Liver (tissue), 8 donors: ENCODE measurements at regions not wholly inside any gene's neighbourhood (a gene's known extent, or its start where the extent isn't known, plus 50 kb on each side); places are given as distances from the start of the nearest gene placed in this dataset.
"Not testable (repeated sequence)": the region's sequence is repeated elsewhere in the genome, so short reads cannot be mapped to it uniquely, and the experiment has no call there.

Experiments
- DNase-seq: peaks from one replicate; pipeline ENCODE4 v3.0.0-alpha.2; 2017; ENCODE audit warnings: low spot score
- H3K27ac ChIP-seq, 2 donors: one replicate each; pipeline ENCODE4 v1.7.0; 2013; ENCODE audit warnings: inconsistent platforms in 2 of 2, low read length in 2 of 2, control low read depth in 1 of 2, low read depth in 1 of 2, mild to moderate bottlenecking in 1 of 2
- H3K27me3 ChIP-seq, 4 donors: one replicate each; pipeline versions ENCODE4 v1.6.1 to v1.7.0; 2013; ENCODE audit warnings: low read length in 3 of 4, inconsistent platforms in 1 of 4, mild to moderate bottlenecking in 1 of 4, moderate library complexity in 1 of 4; ENCODE audit not compliant: control insufficient read depth in 4 of 4, insufficient read depth in 4 of 4
- H3K36me3 ChIP-seq, 4 donors: one replicate each; pipeline versions ENCODE4 v1.6.1 to v1.7.0; 2013; ENCODE audit warnings: low read length in 3 of 4, mild to moderate bottlenecking in 3 of 4, low read depth in 1 of 4, moderate library complexity in 1 of 4; ENCODE audit not compliant: control insufficient read depth in 4 of 4, insufficient read depth in 3 of 4
- H3K4me1 ChIP-seq, 4 donors: one replicate each; pipeline versions ENCODE4 v1.6.1 to v1.7.0; 2013; ENCODE audit warnings: low read length in 3 of 4, mild to moderate bottlenecking in 3 of 4, moderate library complexity in 1 of 4; ENCODE audit not compliant: control insufficient read depth in 4 of 4, insufficient read depth in 4 of 4
- H3K4me3 ChIP-seq, 3 donors: one replicate each; pipeline versions ENCODE4 v1.6.1 to v1.7.0; 2013; ENCODE audit warnings: low read length in 3 of 3, control low read depth in 1 of 3, low read depth in 1 of 3, mild to moderate bottlenecking in 1 of 3
- H3K9ac ChIP-seq, 2 donors: one replicate each; pipeline ENCODE4 v1.7.0; 2013; ENCODE audit warnings: low read length in 2 of 2, mild to moderate bottlenecking in 2 of 2, moderate library complexity in 2 of 2, control low read depth in 1 of 2, low read depth in 1 of 2
- H3K9me3 ChIP-seq, 4 donors: one replicate each; pipeline versions ENCODE4 v1.6.1 to v1.7.0; 2013; ENCODE audit warnings: low read length in 3 of 4; ENCODE audit not compliant: control insufficient read depth in 4 of 4
- EGR1 ChIP-seq, 2 donors: IDR thresholded peaks; 2 replicates each; pipeline ENCODE4 v1.6.1; 2016 to 2018; ENCODE audit warnings: antibody characterized with exemption in 2 of 2, low read depth in 2 of 2
- FOXA2 ChIP-seq: IDR thresholded peaks from 2 replicates; pipeline ENCODE4 v1.6.1; 2016; ENCODE audit warnings: antibody characterized with exemption
- GABPA ChIP-seq, 2 donors: IDR thresholded peaks in 1 of 2; conservative IDR thresholded peaks in 1 of 2; 2 replicates each; pipeline ENCODE4 v1.6.1; 2016; ENCODE audit warnings: antibody characterized with exemption in 2 of 2, mild to moderate bottlenecking in 1 of 2, moderate library complexity in 1 of 2
- HNF4A ChIP-seq, 2 donors: conservative IDR thresholded peaks; 2 replicates each; pipeline ENCODE4 v1.6.1; 2016; ENCODE audit warnings: antibody characterized with exemption in 2 of 2, mild to moderate bottlenecking in 2 of 2
- JUND ChIP-seq, 2 donors: IDR thresholded peaks; 2 replicates each; pipeline ENCODE4 v1.6.1; 2016; ENCODE audit warnings: antibody characterized with exemption in 2 of 2
- NR2F2 ChIP-seq: IDR thresholded peaks from 2 replicates; pipeline ENCODE4 v1.6.1; 2016; ENCODE audit warnings: antibody characterized with exemption
- RAD21 ChIP-seq, 2 donors: IDR thresholded peaks; 2 replicates each; pipeline ENCODE4 v1.6.1; 2016; ENCODE audit warnings: antibody characterized with exemption in 2 of 2, mild to moderate bottlenecking in 2 of 2
- YY1 ChIP-seq: IDR thresholded peaks from 2 replicates; pipeline ENCODE4 v1.6.1; 2016; ENCODE audit warnings: antibody characterized with exemption, mild to moderate bottlenecking
- WGBS: extraction: QIAGEN DNeasy Blood & Tissue Kit; methylation state at CpG from one replicate; pipeline ENCODE4 v1.1.7; 2013; 5-methylcytosine and 5-hydroxymethylcytosine counted together
- TF ChIP-seq, protein P1 (sequence below): fragments of 150-350 bp; IDR thresholded peaks from 2 replicates; pipeline ENCODE4 v1.5.1; 2017; ENCODE audit warnings: improper control_type of control experiment, low read depth, low read length; ENCODE audit not compliant: missing input control
- TF ChIP-seq, protein P2 (sequence below): IDR thresholded peaks from 2 replicates; pipeline ENCODE4 v1.6.1; 2016; ENCODE audit warnings: antibody characterized with exemption
- TF ChIP-seq, protein P3 (sequence below): IDR thresholded peaks from 2 replicates; pipeline ENCODE4 v1.6.1; 2016; ENCODE audit warnings: antibody characterized with exemption
- TF ChIP-seq, protein P4 (sequence below): IDR thresholded peaks from 2 replicates; pipeline ENCODE4 v1.6.1; 2016; ENCODE audit warnings: antibody characterized with exemption, mild to moderate bottlenecking
- donor health status: healthy.
- donor health status: healthy.
- donor health status: healthy.
- donor health status: healthy.
- donor health status: healthy.

DNA sequence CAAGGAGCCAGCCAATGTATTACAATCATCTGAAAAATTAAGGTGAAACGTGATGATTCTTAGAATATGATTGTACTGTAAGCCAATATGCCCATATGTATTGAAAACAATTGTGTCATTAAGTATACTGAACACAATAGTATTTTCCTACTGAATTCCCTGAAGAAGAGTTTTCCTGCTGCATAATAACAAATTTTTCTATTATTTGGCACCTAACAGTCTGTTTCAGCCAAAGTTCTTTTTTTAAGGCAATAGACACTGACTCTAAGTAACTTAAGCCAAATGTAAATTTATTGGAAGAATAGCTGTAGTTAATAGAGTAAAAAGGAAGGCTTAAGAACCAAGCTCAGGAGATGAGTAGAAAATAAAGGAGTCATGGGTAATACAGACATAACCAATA is 220.6 kb downstream of the PPP4R3C start:
- no peak overlapping the region for H3K9ac ChIP-seq
- H3K4me1 ChIP-seq = no peaks in the 10 kb centered on the region
- H3K27ac ChIP-seq = no peak overlapping the region
- H3K27me3 ChIP-seq = no peaks in the 10 kb centered on the region
- H3K4me3 ChIP-seq = no peak overlapping the region
- TF ChIP-seq JUND (IDR thresholded peaks at IDR 0.05) = no peak
- no peak for TF ChIP-seq RAD21 (IDR thresholded peaks at IDR 0.05)
- TF ChIP-seq EGR1 (IDR thresholded peaks at IDR 0.05; ENCODE audit: low read depth in 2 of 2) = no peak
- TF ChIP-seq, protein P1, sequence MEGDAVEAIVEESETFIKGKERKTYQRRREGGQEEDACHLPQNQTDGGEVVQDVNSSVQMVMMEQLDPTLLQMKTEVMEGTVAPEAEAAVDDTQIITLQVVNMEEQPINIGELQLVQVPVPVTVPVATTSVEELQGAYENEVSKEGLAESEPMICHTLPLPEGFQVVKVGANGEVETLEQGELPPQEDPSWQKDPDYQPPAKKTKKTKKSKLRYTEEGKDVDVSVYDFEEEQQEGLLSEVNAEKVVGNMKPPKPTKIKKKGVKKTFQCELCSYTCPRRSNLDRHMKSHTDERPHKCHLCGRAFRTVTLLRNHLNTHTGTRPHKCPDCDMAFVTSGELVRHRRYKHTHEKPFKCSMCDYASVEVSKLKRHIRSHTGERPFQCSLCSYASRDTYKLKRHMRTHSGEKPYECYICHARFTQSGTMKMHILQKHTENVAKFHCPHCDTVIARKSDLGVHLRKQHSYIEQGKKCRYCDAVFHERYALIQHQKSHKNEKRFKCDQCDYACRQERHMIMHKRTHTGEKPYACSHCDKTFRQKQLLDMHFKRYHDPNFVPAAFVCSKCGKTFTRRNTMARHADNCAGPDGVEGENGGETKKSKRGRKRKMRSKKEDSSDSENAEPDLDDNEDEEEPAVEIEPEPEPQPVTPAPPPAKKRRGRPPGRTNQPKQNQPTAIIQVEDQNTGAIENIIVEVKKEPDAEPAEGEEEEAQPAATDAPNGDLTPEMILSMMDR = no peak
- TF ChIP-seq FOXA2 = no peak
- TF ChIP-seq, protein P2, sequence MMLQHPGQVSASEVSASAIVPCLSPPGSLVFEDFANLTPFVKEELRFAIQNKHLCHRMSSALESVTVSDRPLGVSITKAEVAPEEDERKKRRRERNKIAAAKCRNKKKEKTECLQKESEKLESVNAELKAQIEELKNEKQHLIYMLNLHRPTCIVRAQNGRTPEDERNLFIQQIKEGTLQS = no peak
- no peaks in the 10 kb centered on the region for H3K9me3 ChIP-seq
- DNase-seq = no peak
- no peaks in the 10 kb centered on the region for H3K36me3 ChIP-seq
- 45% methylated on average over 1 of the region's 1 CpG for WGBS

DNA sequence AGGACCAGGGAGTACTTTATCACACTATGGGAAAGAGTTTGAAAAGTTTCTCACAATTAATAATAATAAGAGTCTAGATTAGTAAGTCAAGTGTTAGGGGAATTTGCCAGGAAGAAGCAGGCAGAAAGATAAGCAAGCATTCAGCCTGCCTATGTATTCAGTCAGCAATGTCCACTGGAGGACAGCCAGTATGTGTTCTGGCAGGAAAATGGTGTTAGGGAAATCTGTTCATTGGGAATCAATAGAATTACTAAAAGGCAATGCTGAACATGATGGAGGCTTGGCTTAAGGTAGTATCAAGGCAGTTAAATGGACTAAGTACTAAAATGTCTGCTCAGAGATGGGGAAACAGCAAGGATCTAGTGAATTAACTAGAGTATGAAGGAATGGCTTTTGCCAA is 221.2 kb downstream of the PPP4R3C start:
- no peak overlapping the region for H3K27ac ChIP-seq
- TF ChIP-seq FOXA2 = no peak
- TF ChIP-seq NR2F2 = no peak
- TF ChIP-seq, protein P3, sequence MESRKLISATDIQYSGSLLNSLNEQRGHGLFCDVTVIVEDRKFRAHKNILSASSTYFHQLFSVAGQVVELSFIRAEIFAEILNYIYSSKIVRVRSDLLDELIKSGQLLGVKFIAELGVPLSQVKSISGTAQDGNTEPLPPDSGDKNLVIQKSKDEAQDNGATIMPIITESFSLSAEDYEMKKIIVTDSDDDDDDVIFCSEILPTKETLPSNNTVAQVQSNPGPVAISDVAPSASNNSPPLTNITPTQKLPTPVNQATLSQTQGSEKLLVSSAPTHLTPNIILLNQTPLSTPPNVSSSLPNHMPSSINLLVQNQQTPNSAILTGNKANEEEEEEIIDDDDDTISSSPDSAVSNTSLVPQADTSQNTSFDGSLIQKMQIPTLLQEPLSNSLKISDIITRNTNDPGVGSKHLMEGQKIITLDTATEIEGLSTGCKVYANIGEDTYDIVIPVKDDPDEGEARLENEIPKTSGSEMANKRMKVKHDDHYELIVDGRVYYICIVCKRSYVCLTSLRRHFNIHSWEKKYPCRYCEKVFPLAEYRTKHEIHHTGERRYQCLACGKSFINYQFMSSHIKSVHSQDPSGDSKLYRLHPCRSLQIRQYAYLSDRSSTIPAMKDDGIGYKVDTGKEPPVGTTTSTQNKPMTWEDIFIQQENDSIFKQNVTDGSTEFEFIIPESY = no peak
- TF ChIP-seq JUND (IDR thresholded peaks at IDR 0.05) = no peak
- no peak for TF ChIP-seq EGR1 (IDR thresholded peaks at IDR 0.05; ENCODE audit: low read depth in 2 of 2)
- TF ChIP-seq, protein P2 = no peak
- TF ChIP-seq HNF4A (conservative IDR thresholded peaks at IDR 0.05) = no peak
- no peak for TF ChIP-seq GABPA (IDR thresholded peaks at IDR 0.05 in 1 of 2, conservative IDR thresholded peaks at IDR 0.05 in 1 of 2)
- TF ChIP-seq YY1 = no peak
- TF ChIP-seq, protein P4, sequence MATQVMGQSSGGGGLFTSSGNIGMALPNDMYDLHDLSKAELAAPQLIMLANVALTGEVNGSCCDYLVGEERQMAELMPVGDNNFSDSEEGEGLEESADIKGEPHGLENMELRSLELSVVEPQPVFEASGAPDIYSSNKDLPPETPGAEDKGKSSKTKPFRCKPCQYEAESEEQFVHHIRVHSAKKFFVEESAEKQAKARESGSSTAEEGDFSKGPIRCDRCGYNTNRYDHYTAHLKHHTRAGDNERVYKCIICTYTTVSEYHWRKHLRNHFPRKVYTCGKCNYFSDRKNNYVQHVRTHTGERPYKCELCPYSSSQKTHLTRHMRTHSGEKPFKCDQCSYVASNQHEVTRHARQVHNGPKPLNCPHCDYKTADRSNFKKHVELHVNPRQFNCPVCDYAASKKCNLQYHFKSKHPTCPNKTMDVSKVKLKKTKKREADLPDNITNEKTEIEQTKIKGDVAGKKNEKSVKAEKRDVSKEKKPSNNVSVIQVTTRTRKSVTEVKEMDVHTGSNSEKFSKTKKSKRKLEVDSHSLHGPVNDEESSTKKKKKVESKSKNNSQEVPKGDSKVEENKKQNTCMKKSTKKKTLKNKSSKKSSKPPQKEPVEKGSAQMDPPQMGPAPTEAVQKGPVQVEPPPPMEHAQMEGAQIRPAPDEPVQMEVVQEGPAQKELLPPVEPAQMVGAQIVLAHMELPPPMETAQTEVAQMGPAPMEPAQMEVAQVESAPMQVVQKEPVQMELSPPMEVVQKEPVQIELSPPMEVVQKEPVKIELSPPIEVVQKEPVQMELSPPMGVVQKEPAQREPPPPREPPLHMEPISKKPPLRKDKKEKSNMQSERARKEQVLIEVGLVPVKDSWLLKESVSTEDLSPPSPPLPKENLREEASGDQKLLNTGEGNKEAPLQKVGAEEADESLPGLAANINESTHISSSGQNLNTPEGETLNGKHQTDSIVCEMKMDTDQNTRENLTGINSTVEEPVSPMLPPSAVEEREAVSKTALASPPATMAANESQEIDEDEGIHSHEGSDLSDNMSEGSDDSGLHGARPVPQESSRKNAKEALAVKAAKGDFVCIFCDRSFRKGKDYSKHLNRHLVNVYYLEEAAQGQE = no peak
- no peak overlapping the region for H3K9ac ChIP-seq
- DNase-seq = no peak
- no peak overlapping the region for H3K4me3 ChIP-seq
- no peaks in the 10 kb centered on the region for H3K9me3 ChIP-seq
- no peaks in the 10 kb centered on the region for H3K4me1 ChIP-seq
- no peaks in the 10 kb centered on the region for H3K36me3 ChIP-seq
- H3K27me3 ChIP-seq = no peaks in the 10 kb centered on the region

DNA sequence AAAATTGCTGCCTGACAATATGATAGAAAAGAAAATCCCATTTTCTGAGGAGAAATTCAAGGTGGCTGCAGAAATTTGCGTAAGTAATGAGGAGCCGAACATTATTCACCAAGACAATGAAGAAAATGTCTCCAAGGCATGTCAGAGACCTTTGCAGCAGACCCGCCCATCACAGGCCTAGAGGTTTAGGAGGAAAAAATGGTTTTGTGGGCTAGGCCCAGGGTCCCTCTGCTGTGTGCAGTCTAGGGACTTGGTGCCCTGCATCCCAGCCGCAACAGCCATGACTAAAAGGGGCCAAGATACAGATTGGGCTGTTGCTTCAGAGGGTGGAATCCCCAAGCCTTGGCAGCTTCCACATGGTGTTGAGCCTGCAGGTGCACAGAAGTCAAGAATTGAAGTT is 223.1 kb downstream of the PPP4R3C start:
- not testable (repeated sequence) for H3K27ac ChIP-seq, H3K9me3 ChIP-seq, H3K4me1 ChIP-seq, H3K9ac ChIP-seq, H3K36me3 ChIP-seq, H3K4me3 ChIP-seq, DNase-seq, H3K27me3 ChIP-seq
- WGBS = 91% methylated on average over 4 of the region's 4 CpGs
